GM21576 (cell line): ENCODE measurements at regions not wholly inside any gene's neighbourhood (a gene's known extent, or its start where the extent isn't known, plus 50 kb on each side); places are given as distances from the start of the nearest gene placed in this dataset.

ENCODE experiments used
- ATAC-seq: cut with Tn5 transposase; IDR thresholded peaks from one replicate; pipeline ENCODE4 v1.9.1; 2021; ENCODE audit warnings: mild to moderate bottlenecking, moderate library complexity; ENCODE audit not compliant: unreplicated experiment

- no peak for ATAC-seq
Measured at GRCh38 chr17:77454242-77455095, 313.7 kb downstream of the SEC14L1 start.

- ATAC-seq: no peak
Measured at GRCh38 chr17:77455111-77455890, 314.5 kb downstream of the SEC14L1 start.

- ATAC-seq: no peak
Measured at GRCh38 chr17:77455891-77456260, 315.1 kb downstream of the SEC14L1 start.

- no peak for ATAC-seq
Measured at GRCh38 chr17:77456271-77456950, 315.6 kb downstream of the SEC14L1 start.

- no peak for ATAC-seq
Measured at GRCh38 chr17:77456951-77457548, 316.3 kb downstream of the SEC14L1 start.

GRCh38 chr17:77457572-77458201 lies 316.9 kb downstream of the SEC14L1 start:
- ATAC-seq: no peak

- ATAC-seq: no peak
Measured at GRCh38 chr17:77458202-77459017, 317.6 kb downstream of the SEC14L1 start.

- no peak for ATAC-seq
Measured at GRCh38 chr17:77459018-77459755, 318.4 kb downstream of the SEC14L1 start.

GRCh38 chr17:77460514-77461046 lies 319.8 kb downstream of the SEC14L1 start:
- no peak for ATAC-seq

GRCh38 chr17:77461277-77462057 lies 320.7 kb downstream of the SEC14L1 start:
- no peak for ATAC-seq

- ATAC-seq: peak; percentile 35
Measured at GRCh38 chr17:77462090-77462489, 321.3 kb downstream of the SEC14L1 start.

- no peak for ATAC-seq
Measured at GRCh38 chr17:77462553-77463497, 322.1 kb downstream of the SEC14L1 start.

- no peak for ATAC-seq
Measured at GRCh38 chr17:77464988-77465357, 324.2 kb downstream of the SEC14L1 start.

- ATAC-seq: peak; percentile 48
Measured at GRCh38 chr17:77465358-77466041, 324.7 kb downstream of the SEC14L1 start.

GRCh38 chr17:77466140-77466539 lies 325.4 kb downstream of the SEC14L1 start:
- ATAC-seq: no peak

- no peak for ATAC-seq
Measured at GRCh38 chr17:77466596-77467223, 325.9 kb downstream of the SEC14L1 start.
